HG02759 (cell line): ENCODE measurements at regions not wholly inside any gene's neighbourhood (a gene's known extent, or its start where the extent isn't known, plus 50 kb on each side); places are given as distances from the start of the nearest gene placed in this dataset.
"Not testable (repeated sequence)": the region's sequence is repeated elsewhere in the genome, so short reads cannot be mapped to it uniquely, and the experiment has no call there.

Experiments used
- ATAC-seq: cut with Tn5 transposase; IDR thresholded peaks from one replicate; pipeline ENCODE4 v1.9.1; 2021; ENCODE audit warnings: mild to moderate bottlenecking, moderate library complexity; ENCODE audit not compliant: unreplicated experiment

GRCh38 chr6:80440496-80441115 is 334.1 kb downstream of the BCKDHB start:
- no peak for ATAC-seq

DNA sequence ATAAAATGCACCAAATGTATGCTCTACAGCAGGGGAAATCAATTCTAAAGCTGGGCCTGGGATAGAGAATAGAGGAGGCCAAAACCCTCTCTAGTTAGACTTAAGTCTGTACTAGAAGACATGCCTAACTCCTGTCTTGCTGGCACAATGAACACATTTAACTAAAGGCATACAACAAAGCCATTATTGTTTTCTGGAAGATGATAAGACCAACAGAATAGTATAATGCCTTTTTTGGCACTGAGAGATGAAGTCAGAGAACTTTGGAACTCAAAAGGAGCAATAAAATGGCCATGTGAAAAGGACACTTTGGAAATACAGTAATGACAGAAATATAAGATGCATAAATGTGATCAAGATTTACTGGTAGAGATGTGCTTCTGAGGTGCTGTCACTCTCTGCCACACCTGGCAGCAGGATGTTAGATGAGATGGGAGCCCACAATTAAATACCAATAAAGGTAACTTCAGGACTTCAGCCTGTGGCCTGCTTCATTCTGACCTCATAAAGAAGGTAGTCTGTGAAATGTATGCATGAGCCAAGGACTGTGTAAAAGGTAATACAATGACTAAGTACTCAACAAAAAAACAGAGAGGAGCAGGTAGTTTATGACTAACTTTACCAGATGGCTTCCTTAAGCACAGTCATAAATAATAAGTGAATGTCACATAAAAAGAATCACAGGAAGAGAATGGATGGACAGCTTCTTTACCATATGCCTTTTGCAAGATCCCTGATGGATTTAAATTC is 333.4 kb downstream of the BCKDHB start:
- ATAC-seq = no peak

DNA sequence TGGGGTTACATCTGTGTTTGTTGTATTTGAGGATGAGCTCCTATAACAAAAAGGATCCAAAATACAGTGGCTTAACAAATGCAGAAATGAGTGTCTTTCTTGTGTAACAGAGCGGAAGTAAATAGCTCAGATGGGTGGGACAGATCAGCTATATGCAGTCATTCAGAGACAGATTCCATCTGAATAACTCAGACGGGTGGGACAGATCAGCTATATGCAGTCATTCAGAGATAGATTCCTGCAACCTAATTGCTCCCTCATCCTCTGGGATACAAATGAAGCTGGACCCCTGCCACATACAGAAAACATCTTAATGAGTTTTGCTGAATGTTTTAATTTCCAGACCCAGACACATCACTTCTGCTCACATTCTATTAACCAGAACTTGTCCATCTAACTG is 332.3 kb downstream of the BCKDHB start:
- ATAC-seq = no peak

GRCh38 chr6:80437801-80438200 is 331.3 kb downstream of the BCKDHB start:
- ATAC-seq = no peak

- ATAC-seq = no peak
These were observed 330.8 kb downstream of the BCKDHB start for GRCh38 chr6:80437221-80437620.

DNA sequence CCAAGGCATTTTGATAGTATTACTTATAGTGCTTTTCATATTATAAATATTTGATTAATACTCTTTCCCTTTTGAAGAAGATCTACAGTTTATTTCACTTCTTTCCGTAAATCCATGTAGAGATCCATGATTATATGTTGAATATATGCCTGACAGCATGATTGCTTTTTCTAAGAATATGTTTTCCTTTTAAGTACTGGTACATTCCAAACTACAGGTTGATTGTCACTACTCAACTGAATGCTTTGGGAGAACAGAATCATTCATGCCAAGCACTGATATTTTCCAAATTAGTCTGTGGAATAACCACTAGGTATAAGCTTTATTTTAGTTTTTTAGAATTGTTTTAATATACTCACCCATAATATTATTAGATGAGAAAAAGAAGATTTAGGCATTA is 330.2 kb downstream of the BCKDHB start:
- no peak for ATAC-seq

- ATAC-seq = no peak
These were observed 329.0 kb downstream of the BCKDHB start for GRCh38 chr6:80435457-80435856.

- no peak for ATAC-seq
These were observed 328.4 kb downstream of the BCKDHB start for GRCh38 chr6:80434691-80435350.

- no peak for ATAC-seq
These were observed 327.2 kb downstream of the BCKDHB start for GRCh38 chr6:80433673-80434025.

DNA sequence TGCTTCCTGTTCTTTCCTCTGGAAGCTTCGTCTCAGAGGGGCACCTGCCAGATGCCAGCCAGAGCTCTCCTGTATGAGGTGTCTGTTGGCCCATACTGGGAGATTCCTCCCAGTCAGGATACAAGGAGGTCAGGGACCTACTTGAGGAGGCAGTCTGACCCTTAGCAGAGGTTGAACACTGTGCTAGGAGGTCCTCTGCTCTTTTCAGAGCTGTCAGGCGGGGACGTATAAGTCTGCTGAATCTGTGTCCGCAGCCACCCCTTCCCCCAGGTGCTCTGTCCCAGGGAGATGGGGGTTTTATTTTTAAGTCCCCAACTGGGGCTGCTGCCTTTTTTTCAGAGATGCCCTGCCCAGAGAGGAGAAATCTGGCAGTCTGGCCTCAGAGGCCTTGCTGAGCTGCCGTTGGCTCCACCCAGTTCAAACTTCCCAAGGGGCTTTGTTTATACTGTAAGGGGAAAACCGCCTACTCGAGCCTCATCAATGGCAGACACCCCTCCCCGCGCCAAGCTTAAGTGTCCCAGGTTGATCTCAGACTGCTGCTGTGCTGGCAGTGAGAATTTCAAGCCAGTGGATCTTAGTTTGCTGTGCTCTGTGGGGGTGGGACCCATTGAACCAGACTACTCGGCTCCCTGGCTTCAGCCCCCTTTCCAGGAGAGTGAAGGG is 326.7 kb downstream of the BCKDHB start:
- ATAC-seq = no peak

DNA sequence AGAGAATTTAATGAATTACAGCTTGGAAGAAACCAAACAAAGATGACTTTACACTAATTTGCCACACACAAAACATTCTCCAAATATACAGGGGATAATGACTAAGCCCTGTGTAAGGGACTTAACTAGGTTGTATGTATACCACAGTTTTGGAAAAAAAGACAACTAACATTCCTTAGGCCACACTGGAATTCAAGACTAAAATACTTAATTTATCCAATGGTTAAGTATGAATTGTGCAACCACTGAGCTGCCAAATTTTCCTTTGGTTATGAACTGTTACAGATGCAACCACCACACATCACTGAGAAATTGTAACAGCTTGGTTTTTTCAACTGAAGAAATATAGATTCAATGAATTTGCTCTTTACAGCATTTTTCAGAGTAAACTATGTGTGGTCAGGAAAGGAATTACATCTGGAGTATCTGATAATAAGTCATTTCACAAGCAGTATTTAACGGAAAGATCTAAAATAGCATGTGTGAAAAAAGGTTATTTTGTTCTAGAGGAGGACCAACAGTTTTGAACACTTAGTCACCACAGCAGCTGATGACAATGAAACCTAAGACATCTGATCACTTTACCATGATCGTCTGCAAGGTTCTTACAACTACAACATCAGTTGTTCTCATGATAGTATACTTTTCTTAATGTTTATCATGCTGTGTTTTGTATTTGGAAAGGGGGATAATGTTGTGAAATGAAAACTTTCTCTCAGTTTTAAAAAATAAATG is 318.8 kb downstream of the BCKDHB start:
- no peak for ATAC-seq

DNA sequence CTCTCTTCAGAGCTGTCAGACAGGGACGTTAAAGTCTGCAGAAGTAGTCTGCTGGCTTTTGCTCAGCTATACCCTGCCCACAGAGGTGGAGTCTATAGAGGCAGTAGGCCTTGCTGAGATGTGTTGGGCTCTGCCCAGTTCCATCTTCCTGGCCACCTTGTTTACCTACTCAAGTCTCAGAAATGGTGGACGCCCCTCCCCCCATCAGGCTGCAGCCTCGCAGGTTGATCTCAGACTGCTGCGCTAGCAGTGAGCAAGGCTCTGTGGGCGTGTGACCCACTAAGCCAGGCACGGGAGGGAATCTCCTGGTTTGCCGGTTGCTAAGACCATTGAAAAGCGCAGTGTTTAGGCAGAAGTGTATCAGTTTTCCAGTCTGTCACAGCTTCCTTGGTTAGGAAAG is 305.0 kb downstream of the BCKDHB start:
- no peak for ATAC-seq

DNA sequence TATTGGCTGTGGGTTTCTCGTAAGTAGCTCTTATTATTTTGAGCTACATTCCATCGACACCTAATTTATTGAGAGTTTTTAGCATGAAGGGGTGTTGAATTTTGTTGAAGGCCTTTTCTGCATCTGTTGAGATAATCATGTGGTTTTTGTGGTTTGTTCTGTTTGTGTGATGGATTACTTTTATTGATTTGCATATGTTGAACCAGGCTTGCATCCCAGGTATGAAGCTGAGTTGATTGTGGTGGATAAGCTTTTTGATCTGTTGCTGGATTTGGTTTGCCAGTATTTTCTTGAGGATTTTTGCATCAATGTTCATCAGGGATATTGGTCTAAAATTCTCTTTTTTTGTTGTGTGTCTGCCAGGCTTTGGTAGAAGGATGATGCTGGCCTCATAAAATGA is 301.5 kb downstream of the BCKDHB start:
- ATAC-seq = not testable (repeated sequence)

DNA sequence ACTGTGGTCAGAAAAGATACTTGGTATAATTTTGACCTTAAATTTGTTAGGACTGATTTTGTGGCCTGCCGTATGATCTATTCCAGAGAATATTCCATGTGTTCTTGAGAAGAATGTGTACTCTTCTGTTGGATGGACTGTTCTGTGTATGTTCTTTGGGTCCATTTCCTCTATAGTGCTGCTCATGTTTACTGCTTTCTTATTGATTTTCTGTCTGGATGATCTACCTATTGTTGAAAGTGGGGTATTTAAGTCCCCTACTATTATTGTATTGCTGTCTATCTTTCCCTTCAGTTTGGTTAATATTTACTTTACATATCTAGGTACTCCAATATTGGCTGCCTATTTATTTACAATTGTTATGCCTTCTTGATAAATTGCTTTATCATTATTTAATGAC is 298.4 kb downstream of the BCKDHB start:
- ATAC-seq = no peak

- ATAC-seq = no peak
These were observed 296.9 kb downstream of the BCKDHB start for GRCh38 chr6:80403365-80403764.

- no peak for ATAC-seq
These were observed 295.8 kb downstream of the BCKDHB start for GRCh38 chr6:80402266-80402665.
